Body of pancreas (tissue), 4 donors: ENCODE measurements at regions not wholly inside any gene's neighbourhood (a gene's known extent, or its start where the extent isn't known, plus 50 kb on each side); places are given as distances from the start of the nearest gene placed in this dataset.

ENCODE experiments used
- CTCF ChIP-seq, 7 experiments: fragments of 450-650 bp in 4 of 7; fragments of 200-600 bp in 3 of 7; sonication (generic) in 3 of 7; IDR thresholded peaks; one replicate each; pipeline ENCODE4 v1.5.1; 2016 to 2019; ENCODE audit warnings: antibody characterized with exemption in 7 of 7
- POLR2A ChIP-seq, 3 donors: fragments of 450-650 bp; IDR thresholded peaks; one replicate each; pipeline ENCODE4 v1.6.1; 2016; ENCODE audit warnings: antibody characterized with exemption in 3 of 3, mild to moderate bottlenecking in 2 of 3

- TF ChIP-seq CTCF (IDR thresholded peaks at IDR 0.05) = no peak
- no peak for TF ChIP-seq POLR2A (IDR thresholded peaks at IDR 0.05)
These were observed 302.4 kb upstream of the N4BP1 start for GRCh38 chr16:48912360-48912759.
